ENCODE measurements at regions not wholly inside any gene's neighbourhood (a gene's known extent, or its start where the extent isn't known, plus 50 kb on each side); places are given as distances from the start of the nearest gene placed in this dataset.
"Not testable (repeated sequence)": the region's sequence is repeated elsewhere in the genome, so short reads cannot be mapped to it uniquely, and the experiment has no call there.

- Histone ChIP-seq H3K9ac (ENCODE audit: low read length in 5 of 5) (no peak overlapping the region), H3K4me3 (ENCODE audit: low read depth in 1 of 5, low read length in 5 of 5) (no peak overlapping the region), H3K27me3 (ENCODE audit: control insufficient read depth in 5 of 5, insufficient read depth in 4 of 5, low read length in 5 of 5) (no peaks in the 10 kb centered on the region), H3K36me3 (ENCODE audit: control insufficient read depth in 5 of 5, insufficient read depth in 5 of 5, low read length in 5 of 5) (no peaks in the 10 kb centered on the region), H3K4me1 (ENCODE audit: control insufficient read depth in 5 of 5, insufficient read depth in 5 of 5, low read length in 5 of 5) (no peaks in the 10 kb centered on the region), H3K9me3 (ENCODE audit: control insufficient read depth in 5 of 5, low read length in 5 of 5) (no peaks in the 10 kb centered on the region), H3K27ac (ENCODE audit: low read depth, low read length) (no peak overlapping the region)
Measured at GRCh38 chr7:142582351-142582750, 166.9 kb upstream of the PRSS1 start.

GRCh38 chr7:142581341-142581740 lies 167.9 kb upstream of the PRSS1 start:
- no peak overlapping the region for H3K4me3 ChIP-seq (ENCODE audit: low read depth in 1 of 5, low read length in 5 of 5)
- no peaks in the 10 kb centered on the region for H3K27me3 ChIP-seq (ENCODE audit: control insufficient read depth in 5 of 5, insufficient read depth in 4 of 5, low read length in 5 of 5)
- no peaks in the 10 kb centered on the region for H3K36me3 ChIP-seq (ENCODE audit: control insufficient read depth in 5 of 5, insufficient read depth in 5 of 5, low read length in 5 of 5)
- no peak overlapping the region for H3K27ac ChIP-seq (ENCODE audit: low read depth, low read length)
- no peak overlapping the region for H3K9ac ChIP-seq (ENCODE audit: low read length in 5 of 5)
- H3K9me3 ChIP-seq (ENCODE audit: control insufficient read depth in 5 of 5, low read length in 5 of 5): no peaks in the 10 kb centered on the region
- no peaks in the 10 kb centered on the region for H3K4me1 ChIP-seq (ENCODE audit: control insufficient read depth in 5 of 5, insufficient read depth in 5 of 5, low read length in 5 of 5)

GRCh38 chr7:142579946-142580345 lies 169.3 kb upstream of the PRSS1 start:
- H3K27me3 ChIP-seq (ENCODE audit: control insufficient read depth in 5 of 5, insufficient read depth in 4 of 5, low read length in 5 of 5): no peaks in the 10 kb centered on the region
- H3K4me3 ChIP-seq (ENCODE audit: low read depth in 1 of 5, low read length in 5 of 5): no peak overlapping the region
- no peaks in the 10 kb centered on the region for H3K36me3 ChIP-seq (ENCODE audit: control insufficient read depth in 5 of 5, insufficient read depth in 5 of 5, low read length in 5 of 5)

GRCh38 chr7:142575351-142575750 lies 173.9 kb upstream of the PRSS1 start:
- H3K27me3 ChIP-seq (ENCODE audit: control insufficient read depth in 5 of 5, insufficient read depth in 4 of 5, low read length in 5 of 5); H3K9me3 ChIP-seq (ENCODE audit: control insufficient read depth in 5 of 5, low read length in 5 of 5); H3K36me3 ChIP-seq (ENCODE audit: control insufficient read depth in 5 of 5, insufficient read depth in 5 of 5, low read length in 5 of 5); H3K9ac ChIP-seq (ENCODE audit: low read length in 5 of 5); H3K4me1 ChIP-seq (ENCODE audit: control insufficient read depth in 5 of 5, insufficient read depth in 5 of 5, low read length in 5 of 5); H3K27ac ChIP-seq (ENCODE audit: low read depth, low read length); H3K4me3 ChIP-seq (ENCODE audit: low read depth in 1 of 5, low read length in 5 of 5): not testable (repeated sequence)

More at GRCh38 chr7:142579946-142580345, 169.3 kb upstream of the PRSS1 start:
- H3K4me1 ChIP-seq (ENCODE audit: control insufficient read depth in 5 of 5, insufficient read depth in 5 of 5, low read length in 5 of 5): no peaks in the 10 kb centered on the region
- no peak overlapping the region for H3K9ac ChIP-seq (ENCODE audit: low read length in 5 of 5)
- no peak overlapping the region for H3K27ac ChIP-seq (ENCODE audit: low read depth, low read length)
- no peaks in the 10 kb centered on the region for H3K9me3 ChIP-seq (ENCODE audit: control insufficient read depth in 5 of 5, low read length in 5 of 5)

GRCh38 chr7:142571581-142571980 lies 177.7 kb upstream of the PRSS1 start:
- Histone ChIP-seq H3K27ac (ENCODE audit: low read depth, low read length) (no peak overlapping the region), H3K9ac (ENCODE audit: low read length in 5 of 5) (no peak overlapping the region), H3K36me3 (ENCODE audit: control insufficient read depth in 5 of 5, insufficient read depth in 5 of 5, low read length in 5 of 5) (no peaks in the 10 kb centered on the region), H3K4me1 (ENCODE audit: control insufficient read depth in 5 of 5, insufficient read depth in 5 of 5, low read length in 5 of 5) (peaks cover 0 to 3% (median 0%) of the 10 kb centered on the region in 5 donors), H3K9me3 (ENCODE audit: control insufficient read depth in 5 of 5, low read length in 5 of 5) (no peaks in the 10 kb centered on the region), H3K4me3 (ENCODE audit: low read depth in 1 of 5, low read length in 5 of 5) (no peak overlapping the region), H3K27me3 (ENCODE audit: control insufficient read depth in 5 of 5, insufficient read depth in 4 of 5, low read length in 5 of 5) (peaks cover 0 to 13% (median 2%) of the 10 kb centered on the region in 5 donors)

- peaks cover 0 to 3% (median 0%) of the 10 kb centered on the region in 5 donors for H3K4me1 ChIP-seq (ENCODE audit: control insufficient read depth in 5 of 5, insufficient read depth in 5 of 5, low read length in 5 of 5)
- H3K9ac ChIP-seq (ENCODE audit: low read length in 5 of 5): no peak overlapping the region
- H3K36me3 ChIP-seq (ENCODE audit: control insufficient read depth in 5 of 5, insufficient read depth in 5 of 5, low read length in 5 of 5): no peaks in the 10 kb centered on the region
- H3K27me3 ChIP-seq (ENCODE audit: control insufficient read depth in 5 of 5, insufficient read depth in 4 of 5, low read length in 5 of 5): peaks cover 0 to 13% (median 2%) of the 10 kb centered on the region in 5 donors
- H3K4me3 ChIP-seq (ENCODE audit: low read depth in 1 of 5, low read length in 5 of 5): no peak overlapping the region
- H3K27ac ChIP-seq (ENCODE audit: low read depth, low read length): no peak overlapping the region
- H3K9me3 ChIP-seq (ENCODE audit: control insufficient read depth in 5 of 5, low read length in 5 of 5): no peaks in the 10 kb centered on the region
Measured at GRCh38 chr7:142569851-142570250, 179.4 kb upstream of the PRSS1 start.

GRCh38 chr7:142568435-142569097 lies 180.7 kb upstream of the PRSS1 start:
- Histone ChIP-seq H3K27ac (ENCODE audit: low read depth, low read length) (no peak overlapping the region), H3K4me1 (ENCODE audit: control insufficient read depth in 5 of 5, insufficient read depth in 5 of 5, low read length in 5 of 5) (peaks cover 0 to 3% (median 0%) of the 10 kb centered on the region in 5 donors), H3K9me3 (ENCODE audit: control insufficient read depth in 5 of 5, low read length in 5 of 5) (no peaks in the 10 kb centered on the region), H3K4me3 (ENCODE audit: low read depth in 1 of 5, low read length in 5 of 5) (no peak overlapping the region), H3K36me3 (ENCODE audit: control insufficient read depth in 5 of 5, insufficient read depth in 5 of 5, low read length in 5 of 5) (no peaks in the 10 kb centered on the region), H3K27me3 (ENCODE audit: control insufficient read depth in 5 of 5, insufficient read depth in 4 of 5, low read length in 5 of 5) (peaks cover 0 to 13% (median 2%) of the 10 kb centered on the region in 5 donors), H3K9ac (ENCODE audit: low read length in 5 of 5) (no peak overlapping the region)

GRCh38 chr7:142567201-142568075 lies 181.8 kb upstream of the PRSS1 start:
- Histone ChIP-seq H3K27me3 (ENCODE audit: control insufficient read depth in 5 of 5, insufficient read depth in 4 of 5, low read length in 5 of 5) (peaks cover 0 to 13% (median 2%) of the 10 kb centered on the region in 5 donors), H3K27ac (ENCODE audit: low read depth, low read length) (no peak overlapping the region), H3K36me3 (ENCODE audit: control insufficient read depth in 5 of 5, insufficient read depth in 5 of 5, low read length in 5 of 5) (no peaks in the 10 kb centered on the region), H3K9ac (ENCODE audit: low read length in 5 of 5) (no peak overlapping the region), H3K9me3 (ENCODE audit: control insufficient read depth in 5 of 5, low read length in 5 of 5) (no peaks in the 10 kb centered on the region), H3K4me3 (ENCODE audit: low read depth in 1 of 5, low read length in 5 of 5) (no peak overlapping the region), H3K4me1 (ENCODE audit: control insufficient read depth in 5 of 5, insufficient read depth in 5 of 5, low read length in 5 of 5) (peaks cover 0 to 3% (median 0%) of the 10 kb centered on the region in 5 donors)

- Histone ChIP-seq H3K27me3 (ENCODE audit: control insufficient read depth in 5 of 5, insufficient read depth in 4 of 5, low read length in 5 of 5) (peaks cover 0 to 13% (median 2%) of the 10 kb centered on the region in 5 donors), H3K9me3 (ENCODE audit: control insufficient read depth in 5 of 5, low read length in 5 of 5) (no peaks in the 10 kb centered on the region), H3K9ac (ENCODE audit: low read length in 5 of 5) (no peak overlapping the region), H3K36me3 (ENCODE audit: control insufficient read depth in 5 of 5, insufficient read depth in 5 of 5, low read length in 5 of 5) (no peaks in the 10 kb centered on the region), H3K27ac (ENCODE audit: low read depth, low read length) (no peak overlapping the region), H3K4me1 (ENCODE audit: control insufficient read depth in 5 of 5, insufficient read depth in 5 of 5, low read length in 5 of 5) (peaks cover 0 to 3% (median 0%) of the 10 kb centered on the region in 5 donors), H3K4me3 (ENCODE audit: low read depth in 1 of 5, low read length in 5 of 5) (no peak overlapping the region)
Measured at GRCh38 chr7:142566271-142566670, 183.0 kb upstream of the PRSS1 start.

GRCh38 chr7:142564125-142564524 lies 185.1 kb upstream of the PRSS1 start:
- H3K27ac ChIP-seq (ENCODE audit: low read depth, low read length); H3K9me3 ChIP-seq (ENCODE audit: control insufficient read depth in 5 of 5, low read length in 5 of 5); H3K4me1 ChIP-seq (ENCODE audit: control insufficient read depth in 5 of 5, insufficient read depth in 5 of 5, low read length in 5 of 5); H3K9ac ChIP-seq (ENCODE audit: low read length in 5 of 5); H3K4me3 ChIP-seq (ENCODE audit: low read depth in 1 of 5, low read length in 5 of 5); H3K27me3 ChIP-seq (ENCODE audit: control insufficient read depth in 5 of 5, insufficient read depth in 4 of 5, low read length in 5 of 5); H3K36me3 ChIP-seq (ENCODE audit: control insufficient read depth in 5 of 5, insufficient read depth in 5 of 5, low read length in 5 of 5): not testable (repeated sequence)

Data from subcutaneous abdominal adipose tissue (tissue), 5 donors.